ENCODE measurements at regions not wholly inside any gene's neighbourhood (a gene's known extent, or its start where the extent isn't known, plus 50 kb on each side); places are given as distances from the start of the nearest gene placed in this dataset.

DNA sequence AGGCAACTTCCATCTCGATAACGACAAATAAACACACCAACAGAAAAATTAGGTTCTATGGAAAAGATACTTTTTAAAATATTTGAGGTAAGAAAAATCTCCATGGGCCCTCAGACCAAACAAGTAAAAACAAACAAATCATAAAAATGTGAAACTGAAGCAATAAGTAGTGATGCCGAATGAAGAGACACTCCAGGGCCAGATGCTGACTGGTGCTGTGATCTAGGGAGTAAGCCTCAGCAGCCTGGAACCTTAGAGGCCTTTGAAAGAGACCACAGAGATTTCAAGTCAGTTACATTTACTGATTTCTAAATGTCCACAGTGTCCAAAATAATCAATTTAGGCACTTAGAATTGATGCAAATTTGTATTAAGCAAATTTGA is 1144.7 kb downstream of the CNTNAP5 start:
- no peak for TF ChIP-seq CTCF (IDR thresholded peaks at IDR 0.05)
- no peak for TF ChIP-seq POLR2A (IDR thresholded peaks at IDR 0.05)

All from right lobe of liver (tissue), 4 donors.